Stimulated activated CD4-positive, alpha-beta T cell treated with anti-CD3 and anti-CD28 coated beads, Interleukin-1b, Interleukin-23, amount 100 ng/mL, for 4 hours (primary cell): ENCODE measurements at regions not wholly inside any gene's neighbourhood (a gene's known extent, or its start where the extent isn't known, plus 50 kb on each side); places are given as distances from the start of the nearest gene placed in this dataset.

ENCODE experiments used
- DNase-seq, 2 donors: peaks; one replicate each; pipeline ENCODE4 v3.0.0-alpha.2; 2020; ENCODE audit warnings: low read depth in 2 of 2

DNA sequence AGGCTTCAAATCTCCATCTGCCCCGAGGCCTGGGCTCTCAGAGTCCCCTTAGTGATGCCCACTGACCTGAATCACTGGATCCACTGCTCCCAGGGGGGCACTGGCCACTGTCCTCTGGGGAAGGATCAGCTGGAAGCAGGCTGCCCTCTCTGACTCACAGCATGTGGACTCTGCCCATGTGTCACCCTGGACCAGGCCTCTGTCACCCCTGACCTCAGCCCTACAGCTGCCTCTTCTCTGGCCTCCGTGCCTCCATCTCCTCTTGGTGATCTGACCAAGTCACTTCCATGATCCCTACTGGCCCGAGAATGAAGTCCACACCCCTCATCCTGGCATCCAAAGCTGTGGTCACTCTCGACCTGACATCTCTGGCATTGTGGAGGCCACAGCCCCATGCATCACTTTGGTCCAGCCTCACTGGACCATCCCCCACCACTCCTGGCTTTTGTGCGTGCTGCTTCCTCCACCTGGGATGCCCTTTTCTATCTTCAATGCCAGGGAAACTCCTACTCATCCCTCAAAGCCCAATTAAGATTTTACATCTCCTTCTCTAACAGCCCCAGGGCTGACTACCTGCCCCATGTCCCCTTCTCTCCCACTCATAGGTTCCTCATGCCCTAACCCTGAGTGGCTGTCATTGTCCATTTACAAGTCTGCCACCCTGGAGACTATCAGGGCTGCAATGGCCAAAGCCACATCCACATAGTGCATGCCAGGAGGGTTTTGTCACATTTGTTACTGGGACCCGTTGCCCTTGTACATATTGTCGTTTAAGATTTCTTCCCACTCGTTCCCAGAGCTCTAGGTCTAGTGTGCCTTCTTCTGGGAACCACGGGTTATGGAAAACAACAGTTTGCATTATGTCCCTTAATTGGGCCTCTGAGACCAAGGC is 685.0 kb downstream of the MATN1 start:
- no peak for DNase-seq

DNA sequence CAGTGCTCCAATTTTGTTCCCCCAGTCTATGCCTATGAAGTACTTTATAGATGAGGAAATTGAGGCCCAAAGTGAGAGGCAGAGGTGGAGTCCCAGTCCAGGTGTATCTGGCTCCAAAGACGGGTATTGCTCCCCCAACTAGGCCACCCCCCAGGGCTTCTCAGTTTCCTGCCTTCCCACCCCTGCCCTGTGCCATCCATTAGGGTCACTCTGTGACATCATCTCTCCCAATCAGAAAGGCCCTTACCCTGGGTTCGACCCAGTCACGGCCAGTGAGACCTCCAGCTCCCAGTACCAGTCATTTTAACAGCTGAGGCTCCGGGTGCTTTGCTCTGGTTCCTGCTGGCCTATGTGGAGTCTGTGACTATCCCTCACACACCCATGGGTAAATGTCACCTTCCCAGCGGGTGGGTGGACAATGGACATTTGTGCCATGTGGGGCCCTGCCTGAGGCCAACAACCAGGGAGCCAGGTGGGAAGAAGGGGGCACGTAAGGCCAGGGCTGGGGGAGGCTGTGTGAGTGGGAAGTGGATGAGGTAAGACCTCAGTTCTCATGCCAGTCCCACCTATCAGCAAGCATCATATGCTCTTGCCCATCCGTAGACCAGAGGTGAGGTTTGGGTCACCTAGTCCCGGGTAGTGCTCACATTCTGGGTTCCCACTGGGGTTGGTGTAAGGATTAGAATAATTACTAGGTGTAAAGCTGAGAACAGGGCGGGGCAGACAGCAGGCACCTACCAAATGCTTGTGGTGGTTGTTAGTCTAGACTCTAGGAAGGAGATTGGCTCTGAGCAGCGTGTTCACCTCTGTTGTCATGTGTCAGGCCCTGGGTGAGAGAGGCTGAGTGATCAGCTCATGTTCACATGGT is 685.9 kb downstream of the MATN1 start:
- DNase-seq = no peak

DNA sequence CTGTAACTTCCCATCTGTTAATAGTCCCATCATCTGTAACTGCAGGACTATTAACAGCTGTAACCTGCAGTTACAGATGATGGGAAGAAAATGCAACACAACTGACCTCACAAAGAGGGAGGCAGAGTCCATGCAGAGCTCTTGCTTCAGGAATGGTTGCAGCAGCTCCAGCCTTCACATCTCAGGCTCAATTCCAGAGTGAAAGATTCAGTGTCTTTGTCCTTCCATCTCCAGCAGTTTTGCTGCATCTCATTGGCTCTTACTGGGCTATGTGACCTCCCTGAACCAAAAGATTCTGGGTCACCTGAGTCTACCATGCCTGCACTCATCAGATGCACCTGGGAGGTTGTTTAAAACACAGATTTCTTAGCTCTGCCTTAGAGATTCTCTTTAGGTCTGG is 686.7 kb downstream of the MATN1 start:
- DNase-seq = no peak

DNA sequence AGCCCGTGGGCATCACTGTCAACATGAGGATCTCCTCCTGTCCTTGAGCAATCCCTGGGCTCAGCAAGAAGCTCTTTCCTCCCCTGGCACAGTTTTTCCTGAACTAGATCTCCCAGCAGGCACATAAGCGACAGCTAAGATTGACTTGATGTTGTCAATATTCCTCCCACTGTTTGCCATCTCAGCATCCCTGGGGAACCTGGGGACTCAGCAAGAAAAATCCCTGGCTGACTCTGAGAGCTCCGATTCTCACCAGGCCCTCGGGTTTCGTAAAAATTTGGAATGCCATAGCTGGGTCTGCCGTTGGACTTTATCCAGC is 687.2 kb downstream of the MATN1 start:
- no peak for DNase-seq

DNA sequence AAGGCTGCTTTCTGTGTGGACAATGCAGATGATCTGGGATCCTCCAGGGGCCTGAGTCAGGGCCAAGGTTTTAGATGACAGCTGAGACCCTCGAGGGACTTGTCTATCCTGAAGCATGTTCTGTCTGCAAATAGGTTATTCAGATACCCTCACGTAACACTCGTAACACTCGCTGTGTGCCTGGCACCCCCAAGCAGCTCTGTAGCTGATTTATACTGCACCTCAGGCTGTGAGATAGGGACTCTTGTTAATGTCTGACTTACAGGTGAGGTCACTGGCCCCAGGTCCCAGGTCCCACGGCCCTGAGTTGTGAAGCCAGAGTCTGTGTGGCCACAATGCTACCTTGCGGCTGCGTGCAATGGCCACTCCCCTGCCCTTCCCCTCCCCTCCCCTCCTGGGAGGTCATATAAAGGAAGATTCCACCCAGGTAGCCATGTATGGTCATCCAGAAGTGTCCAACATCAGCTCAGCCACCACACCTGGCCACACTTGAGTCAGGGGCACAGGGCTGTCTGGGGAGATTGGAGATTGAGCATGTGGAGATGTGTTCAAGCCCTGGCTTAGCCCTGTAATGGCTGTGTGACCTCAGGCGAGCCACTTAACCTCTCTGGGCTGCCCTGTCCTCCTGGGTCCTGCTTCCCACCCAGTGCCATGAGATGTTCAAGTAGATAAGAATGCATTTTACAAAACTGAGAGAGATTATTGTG is 687.7 kb downstream of the MATN1 start:
- no peak for DNase-seq

DNA sequence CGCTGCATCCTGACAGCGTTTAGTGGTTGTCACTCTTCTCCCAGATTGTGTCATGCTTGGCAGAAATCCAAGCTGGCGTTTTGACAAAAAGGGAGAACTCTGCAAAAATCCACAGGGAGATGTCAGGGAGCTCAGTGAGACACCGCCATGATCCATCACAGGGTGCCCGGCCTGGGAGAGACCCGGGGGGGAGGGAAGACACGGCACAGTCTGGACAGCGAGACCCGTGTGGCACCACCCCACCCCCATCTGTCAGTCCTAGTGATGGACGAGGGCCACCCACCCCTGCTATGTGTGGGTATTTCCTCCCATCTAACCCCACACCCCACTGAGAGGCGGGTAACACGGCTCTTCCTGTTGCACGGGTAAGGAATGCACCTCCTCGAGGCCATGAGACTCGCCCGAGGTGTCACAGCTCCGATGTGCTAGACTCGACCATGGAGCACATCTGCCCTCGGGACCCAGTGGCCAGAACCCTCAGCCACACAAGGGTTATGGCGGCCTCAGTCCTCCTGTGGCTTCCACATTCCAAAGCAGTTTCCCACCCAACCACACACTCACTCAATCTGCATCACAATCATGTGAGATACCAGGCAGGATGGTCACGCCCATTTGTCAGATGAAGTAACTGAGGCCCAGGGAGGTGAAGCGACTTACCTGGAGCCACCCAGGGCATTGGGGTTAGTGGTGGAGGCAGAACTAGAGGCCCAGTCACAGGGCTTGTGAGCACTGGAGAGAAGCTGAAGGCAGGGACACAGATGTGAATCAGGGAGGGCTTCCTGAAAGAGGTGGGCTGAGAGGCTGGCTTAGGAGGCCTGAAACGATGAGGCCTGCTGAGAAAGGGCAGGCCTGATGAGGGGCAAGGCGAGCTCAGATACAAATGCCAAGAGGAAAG is 688.5 kb downstream of the MATN1 start:
- no peak for DNase-seq

DNA sequence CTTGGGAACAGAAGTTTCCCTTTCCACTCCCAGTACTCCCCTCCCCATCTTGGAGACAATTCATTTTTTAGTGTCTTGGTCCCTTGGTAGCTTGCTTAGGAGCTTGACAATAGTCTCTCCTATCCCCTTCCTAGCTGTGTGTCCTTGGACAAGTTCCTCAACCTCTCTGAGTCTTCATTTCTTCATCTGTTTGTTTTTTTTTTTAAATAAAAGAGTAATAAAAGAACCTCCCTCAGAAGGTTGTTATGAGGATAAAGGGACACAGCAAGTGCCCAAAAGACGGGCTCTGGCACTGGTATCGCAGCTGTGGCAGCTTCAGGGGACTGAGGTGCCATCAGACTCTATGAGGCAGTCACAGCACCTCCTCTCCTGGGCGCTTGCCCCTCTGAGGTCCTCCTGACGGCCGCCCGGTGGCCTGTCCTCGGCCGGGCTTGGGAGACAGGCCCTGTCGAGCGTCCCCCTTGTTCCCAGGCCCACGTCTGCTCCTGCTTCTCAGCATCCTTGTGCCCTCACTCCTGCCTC is 689.2 kb downstream of the MATN1 start:
- DNase-seq = no peak

DNA sequence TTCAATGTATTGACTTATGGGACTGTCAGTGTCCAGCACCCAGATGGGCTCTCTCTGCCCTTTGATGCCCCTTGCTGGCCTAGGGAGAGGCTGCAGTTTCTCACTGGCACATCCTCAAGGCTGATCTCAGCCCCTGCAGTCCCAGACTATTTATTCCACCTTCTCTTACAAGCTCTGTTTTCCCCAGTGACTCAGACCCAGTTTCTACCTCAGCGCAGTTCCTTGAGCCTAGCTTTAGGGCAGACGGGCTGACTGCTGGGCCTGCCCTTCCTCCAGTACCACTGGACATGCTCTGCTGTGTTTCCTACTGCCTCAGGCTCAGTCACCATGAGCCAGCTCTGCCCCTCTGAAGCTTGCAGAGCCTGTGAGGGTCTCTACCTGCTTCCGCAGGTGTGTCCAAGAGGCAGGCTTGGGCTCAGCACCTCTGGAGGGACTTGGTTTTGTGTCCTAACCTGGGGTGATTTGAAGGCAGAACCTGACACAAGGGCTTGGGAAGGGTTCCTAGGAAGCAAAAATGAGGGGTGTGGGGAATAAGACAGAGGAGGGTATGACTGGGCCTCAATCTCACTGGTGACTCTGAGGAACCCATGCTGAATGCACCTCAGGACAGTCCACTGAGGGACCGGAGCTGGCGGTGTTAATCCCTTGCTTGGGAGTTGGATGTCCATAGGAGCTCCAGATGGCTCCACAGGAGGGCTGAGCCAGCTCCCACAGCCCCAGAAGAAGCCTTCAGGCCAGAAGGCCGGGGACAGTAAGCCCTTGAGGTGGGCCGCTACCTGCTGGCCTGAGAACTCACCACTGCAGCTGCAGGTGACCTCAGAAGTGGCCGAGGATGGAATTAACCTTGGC is 689.9 kb downstream of the MATN1 start:
- no peak for DNase-seq

DNA sequence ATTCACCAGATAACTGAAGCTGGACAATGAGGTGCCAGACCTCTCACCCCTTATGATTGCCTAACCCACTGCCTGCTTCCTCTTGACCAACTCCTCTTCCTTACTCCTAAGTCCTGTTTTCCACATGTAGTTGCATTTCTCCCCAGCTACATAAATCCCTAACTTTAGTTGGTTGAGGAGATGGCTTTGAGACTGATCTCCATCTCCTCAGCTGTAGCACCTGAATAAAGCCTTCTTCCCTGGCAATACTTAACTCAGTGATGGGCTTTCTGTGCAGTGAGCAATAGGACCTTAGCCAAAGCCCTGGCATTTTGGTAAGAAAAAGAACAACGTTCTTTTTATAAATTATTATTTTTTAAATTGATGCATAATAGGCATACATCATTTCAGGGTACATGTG is 691.1 kb downstream of the MATN1 start:
- no peak for DNase-seq

DNA sequence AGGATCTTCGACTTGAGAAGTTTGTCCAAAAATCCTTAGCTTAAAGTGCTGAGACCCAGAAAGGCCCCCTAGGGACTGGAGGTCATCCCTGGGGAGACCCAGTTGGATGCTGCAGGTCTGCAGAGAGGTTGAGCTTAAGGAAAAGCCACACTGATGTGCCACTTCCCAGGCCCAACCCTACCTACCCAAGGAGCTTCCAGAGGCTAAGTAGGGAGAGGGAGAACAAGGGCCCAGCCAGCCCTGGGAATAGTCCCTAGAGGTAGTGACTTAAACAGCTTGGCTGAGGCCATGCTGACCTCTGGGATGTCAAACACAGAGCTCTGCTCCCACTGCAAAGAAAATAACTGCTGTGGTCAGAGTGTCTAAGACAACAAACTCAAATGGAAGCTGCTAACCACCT is 693.7 kb downstream of the MATN1 start:
- DNase-seq = no peak

DNA sequence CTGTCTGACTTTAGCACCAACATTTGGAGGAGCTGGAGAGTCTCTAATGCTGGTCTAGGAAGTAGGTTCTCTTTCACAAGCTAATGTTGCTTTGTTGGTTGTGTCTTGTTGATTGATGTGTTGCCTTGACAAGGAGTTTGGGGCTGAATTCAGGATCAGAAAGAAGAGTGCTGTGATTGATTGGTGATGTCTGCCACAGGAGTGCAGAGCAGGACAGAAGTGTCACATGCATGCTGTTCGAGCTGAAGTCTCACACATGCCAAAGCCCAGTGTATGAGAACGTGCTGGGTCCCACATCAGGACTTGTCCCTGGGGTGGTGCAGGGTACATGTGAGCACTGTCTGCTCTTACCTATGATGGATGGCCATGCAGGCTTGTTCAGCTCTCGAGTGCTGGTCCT is 694.4 kb downstream of the MATN1 start:
- no peak for DNase-seq

DNA sequence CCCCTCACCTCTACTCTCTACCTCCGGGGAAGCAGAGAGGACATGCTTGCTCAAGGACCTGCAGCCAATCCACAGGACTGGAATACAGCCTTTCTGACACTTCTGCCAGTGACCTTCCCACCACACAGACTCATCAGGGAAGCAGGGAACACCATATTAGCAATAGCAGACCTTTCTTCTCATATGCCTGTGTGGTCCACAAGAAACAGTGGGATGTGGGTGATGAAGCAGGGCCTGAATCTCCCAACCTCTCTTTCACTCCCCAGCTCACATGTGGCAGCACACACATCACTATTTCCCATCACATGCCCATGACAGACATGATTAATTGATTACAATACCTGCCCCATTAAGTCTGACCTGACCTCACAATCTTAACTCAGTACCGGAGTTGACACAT is 695.1 kb downstream of the MATN1 start:
- no peak for DNase-seq

DNA sequence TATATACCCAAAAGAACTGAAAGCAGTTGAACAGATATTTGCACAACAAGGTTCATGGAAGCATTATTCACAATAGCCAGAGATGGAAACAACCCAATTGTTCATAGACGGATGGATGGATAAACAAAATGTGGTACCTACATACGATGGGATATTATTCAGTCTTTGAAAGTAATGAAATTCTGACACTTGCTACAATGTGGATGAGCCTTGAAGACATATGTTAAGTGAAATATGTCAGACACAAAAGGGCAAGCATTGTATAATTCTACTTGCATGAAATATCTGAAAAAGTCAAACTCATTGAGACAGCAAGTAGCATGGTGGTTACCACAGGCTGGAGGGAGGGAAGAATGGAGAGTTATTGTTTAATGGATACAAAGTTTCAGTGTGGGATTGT is 696.1 kb downstream of the MATN1 start:
- DNase-seq = no peak

DNA sequence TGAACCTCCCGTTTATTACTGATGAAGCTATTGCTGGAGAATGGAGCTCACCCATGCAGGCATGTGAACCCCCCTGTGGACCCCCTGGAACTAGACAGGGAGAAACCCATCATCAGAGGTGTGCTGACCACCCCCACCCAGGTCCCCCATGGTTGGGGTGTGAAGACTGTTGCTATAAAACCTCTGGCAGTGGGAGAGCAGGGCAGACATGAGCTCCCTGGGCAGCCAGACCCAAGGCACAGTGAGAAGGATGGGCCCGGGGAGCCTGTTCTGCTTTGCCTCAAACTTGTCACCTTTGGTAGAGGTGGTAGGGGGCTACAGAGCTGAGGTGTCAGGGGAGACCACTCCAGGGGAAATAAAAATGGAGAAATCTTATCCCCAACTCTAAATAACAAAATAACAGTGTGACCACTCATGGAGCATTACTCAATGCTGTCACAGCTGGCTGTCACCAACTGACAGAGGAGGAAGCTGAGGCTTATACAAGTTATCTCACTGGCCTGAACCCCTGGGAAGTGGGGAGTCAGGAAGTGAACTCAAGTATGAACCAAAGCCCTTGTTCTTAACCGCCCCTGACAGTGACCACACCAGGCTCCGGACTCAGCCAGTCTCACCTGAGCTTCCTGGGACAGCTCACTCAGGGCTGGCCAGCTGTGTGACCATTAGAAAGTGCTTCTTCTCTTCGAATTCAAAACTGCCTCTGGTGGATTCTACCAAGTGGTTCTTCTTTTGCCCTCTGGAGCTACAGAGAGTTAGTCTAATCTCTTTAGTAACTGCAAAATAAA is 698.8 kb downstream of the MATN1 start:
- no peak for DNase-seq

DNA sequence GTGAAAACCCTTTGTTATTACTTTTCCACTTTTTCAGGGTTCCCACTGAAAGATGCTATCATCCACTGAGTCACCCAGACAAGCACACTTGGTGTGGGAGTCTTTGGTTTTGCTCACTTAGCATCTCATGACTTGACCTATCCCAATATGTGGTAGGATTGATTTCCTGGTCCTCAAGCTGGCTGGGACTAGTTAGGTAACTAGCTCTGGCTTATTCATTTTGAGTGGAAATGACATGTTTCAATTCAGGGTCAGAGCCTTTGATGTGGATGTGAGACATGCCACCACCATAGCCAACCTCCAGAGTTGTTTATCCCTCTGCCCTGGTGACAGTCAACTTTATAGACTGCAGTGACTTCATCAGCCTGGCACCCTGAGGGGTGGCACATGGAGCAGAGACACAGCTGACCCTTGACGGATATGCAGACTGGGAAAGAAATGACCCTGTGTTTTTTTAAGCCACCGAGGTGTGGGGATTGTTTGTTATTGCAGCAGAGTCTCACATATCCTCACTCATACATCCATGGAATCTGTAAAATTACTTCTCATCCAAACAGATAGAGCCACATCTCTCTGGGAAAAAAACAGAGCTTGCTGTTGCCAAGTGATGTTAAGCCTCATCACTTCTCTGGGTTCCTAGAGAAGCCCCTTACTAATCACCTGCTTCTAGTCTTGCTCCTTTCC is 699.9 kb downstream of the MATN1 start:
- DNase-seq = no peak

DNA sequence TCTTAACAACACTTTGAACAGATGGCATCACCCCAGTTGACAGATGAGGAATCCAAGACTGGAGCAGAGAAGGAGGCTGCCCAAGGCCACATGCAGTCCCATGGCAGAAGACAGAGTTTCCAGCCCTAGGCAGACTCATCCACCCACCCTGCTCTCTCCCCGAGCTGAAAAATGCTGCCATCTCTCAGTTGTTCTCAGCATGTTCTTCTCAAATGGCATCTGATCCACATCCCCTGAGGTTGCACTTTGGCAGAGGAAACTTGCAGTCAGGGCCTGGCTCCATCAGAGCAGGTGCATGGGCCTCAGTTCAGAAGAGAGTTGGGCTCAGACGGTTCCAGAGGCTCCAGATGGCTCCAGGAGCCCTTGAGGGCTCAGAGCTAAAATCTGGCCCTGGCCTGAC is 709.4 kb downstream of the MATN1 start:
- DNase-seq = no peak

DNA sequence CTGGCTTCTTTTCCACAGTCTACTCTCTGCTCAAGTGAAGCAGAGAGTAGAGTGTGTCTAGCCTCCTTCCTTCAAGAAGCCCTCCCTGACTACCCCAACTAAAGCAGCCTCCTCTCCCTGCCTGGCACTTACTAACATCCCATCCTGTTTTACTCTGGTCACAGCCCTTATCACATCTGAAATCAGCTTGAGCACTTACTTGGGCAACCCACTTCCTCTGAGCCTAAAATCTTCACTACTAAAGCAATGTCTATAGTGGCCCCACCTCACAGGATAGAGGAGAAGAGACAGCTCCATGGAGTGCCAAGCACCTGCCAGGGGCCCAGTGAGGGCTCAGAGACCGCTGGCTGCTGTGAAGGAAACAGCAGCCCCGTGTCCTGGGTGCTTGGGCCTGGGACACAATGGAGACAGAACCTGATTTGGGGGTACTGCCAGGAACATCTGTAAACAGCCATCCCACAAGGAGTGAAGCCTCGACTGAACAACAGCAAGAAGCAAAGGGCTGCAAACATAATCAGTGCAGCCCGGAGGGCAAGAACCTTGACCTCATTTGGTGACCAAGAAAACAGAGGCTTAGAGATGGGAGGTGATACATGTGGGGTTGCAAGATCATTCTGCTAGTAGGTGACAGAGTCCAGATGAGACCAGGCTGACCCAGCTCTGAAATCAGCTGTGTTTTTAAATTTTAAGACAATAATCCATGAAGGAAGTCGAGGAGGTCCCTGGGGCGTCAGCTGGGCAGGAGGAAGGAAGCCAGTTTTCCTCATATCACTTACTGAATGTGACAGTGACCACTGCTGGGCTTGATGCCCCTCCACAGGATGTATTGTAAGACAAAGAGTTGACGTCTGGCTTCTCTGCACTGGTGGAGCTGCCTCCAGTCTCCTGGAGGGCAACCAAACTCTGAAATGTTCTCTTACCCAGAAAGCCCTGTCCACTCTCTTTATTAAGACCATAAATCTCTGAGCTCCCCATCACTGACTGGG is 710.6 kb downstream of the MATN1 start:
- DNase-seq = no peak

DNA sequence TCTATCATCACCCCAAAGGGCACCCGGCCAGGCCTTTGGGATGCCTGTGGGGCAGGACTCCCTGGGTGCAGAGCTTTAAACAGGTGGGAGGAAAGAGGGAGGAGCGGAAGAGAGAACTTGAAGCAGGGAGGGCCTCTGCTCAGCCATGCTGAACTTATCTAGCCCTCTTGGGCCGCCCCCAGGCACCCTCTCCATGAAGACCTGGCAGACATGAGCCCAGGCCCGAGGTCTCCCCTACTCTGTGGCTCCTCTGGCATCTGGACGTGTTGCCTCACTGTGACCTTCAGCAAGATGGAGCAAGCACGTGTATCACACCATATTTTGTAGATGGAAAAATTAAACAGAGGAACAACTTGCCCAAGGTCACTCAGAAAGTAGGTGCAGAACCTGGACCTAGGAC is 711.4 kb downstream of the MATN1 start:
- no peak for DNase-seq
